ENCODE measurements at regions not wholly inside any gene's neighbourhood (a gene's known extent, or its start where the extent isn't known, plus 50 kb on each side); places are given as distances from the start of the nearest gene placed in this dataset.
"Not testable (repeated sequence)": the region's sequence is repeated elsewhere in the genome, so short reads cannot be mapped to it uniquely, and the experiment has no call there.

DNA sequence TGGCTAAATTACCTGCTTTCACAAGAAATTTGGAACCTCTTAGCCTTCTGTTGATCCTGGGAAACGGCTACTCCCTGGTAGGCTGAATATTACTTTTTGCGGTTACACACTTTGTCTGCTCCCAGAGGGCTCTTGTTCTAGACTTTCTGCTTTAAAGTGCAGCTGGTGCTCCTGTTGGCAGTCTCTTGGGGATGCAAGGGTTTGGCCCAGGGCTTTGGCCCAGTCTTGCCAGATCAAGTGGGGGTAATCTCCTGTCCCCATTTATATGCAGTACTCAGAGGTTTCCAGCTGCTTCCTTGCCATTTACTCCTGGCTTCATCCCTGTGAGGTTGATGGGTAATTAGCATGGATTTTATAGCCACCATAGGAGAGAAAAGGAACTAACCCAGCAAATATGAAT lies 558.2 kb upstream of the MIS18BP1 start:
- no peak for DNase-seq

DNA sequence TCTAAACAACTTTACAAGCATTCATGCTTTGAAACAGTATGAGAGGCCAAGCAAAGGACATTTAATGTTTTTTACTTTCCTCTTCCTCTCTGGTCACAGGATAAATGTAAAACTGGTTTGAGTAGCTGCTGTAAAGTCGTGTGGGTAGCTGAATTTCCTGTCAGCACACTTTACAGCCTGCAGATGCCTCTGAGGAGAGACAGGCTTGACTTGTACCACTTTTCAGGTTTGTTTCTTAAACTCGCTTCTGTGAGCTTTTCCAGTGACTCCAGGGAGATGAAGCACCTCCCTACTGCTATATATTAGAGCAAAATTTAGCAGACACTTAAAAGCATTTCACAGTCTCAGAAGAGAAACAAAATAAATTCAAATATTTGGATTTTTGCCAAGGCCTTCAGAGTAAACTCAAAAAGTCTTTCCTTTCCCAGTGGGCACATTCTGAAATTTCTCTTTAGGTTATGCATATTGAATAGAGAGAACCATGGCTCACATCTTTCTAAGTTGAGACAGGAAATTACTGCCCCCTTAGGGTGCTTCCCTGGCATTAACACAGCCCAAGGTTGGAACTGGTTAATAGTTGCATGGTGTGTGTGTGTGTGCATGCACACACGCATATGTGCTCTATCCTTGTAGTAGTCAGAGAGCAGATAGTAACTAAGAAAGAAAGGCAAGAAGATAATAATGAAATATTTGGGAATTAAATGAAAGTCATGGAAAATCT lies 557.3 kb upstream of the MIS18BP1 start:
- no peak for DNase-seq

DNA sequence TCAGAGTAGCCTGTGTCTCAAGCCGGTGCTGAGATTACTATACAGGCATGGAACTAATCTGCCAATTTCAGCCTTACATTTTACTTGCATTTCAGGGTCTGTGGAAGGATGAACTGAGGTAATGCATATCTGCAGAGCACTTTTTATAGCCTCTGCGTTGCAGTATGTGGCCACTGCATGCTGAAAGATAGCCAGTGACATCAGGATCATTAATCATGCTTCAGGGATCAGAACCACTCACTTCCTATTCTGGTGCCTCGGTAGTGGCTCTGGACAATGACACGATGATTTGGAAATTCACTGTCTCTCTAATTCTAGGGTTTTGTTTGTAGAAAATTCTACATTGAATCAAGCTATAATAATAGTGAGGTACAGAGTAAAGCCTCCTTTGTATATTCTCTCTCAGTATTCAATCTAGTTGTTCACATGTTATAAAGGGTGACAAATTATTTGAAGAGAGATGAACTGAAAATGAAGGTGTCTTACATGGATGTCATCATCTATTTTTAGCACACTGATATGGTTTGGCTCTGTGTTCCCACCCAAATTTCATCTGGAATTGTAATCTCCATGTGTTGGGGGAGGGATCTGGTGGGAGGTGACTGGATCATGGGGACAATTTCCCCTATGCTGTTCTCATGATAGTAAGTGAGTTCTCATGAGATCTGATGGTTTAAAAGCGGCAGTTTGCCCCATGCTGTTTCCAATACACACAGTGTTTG lies 554.3 kb upstream of the MIS18BP1 start:
- no peak for DNase-seq

DNA sequence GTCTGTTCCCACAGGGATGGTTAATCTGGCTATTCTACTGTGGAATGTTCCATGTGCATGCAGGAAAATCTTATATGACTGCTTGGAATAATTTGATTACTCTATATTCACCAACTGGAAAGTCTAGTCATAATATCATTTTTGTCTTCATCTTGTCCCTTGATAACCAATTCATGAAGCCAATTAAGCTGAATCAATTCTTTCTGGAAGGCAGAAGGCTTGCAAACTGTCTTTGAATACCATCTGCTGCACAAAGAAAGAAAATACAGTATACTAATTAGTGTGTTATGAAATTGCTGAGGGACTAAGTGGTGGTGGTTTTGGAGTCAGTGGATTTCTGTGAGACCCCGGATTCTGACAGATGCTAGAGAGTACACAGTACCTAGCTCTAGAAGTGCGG lies 546.5 kb upstream of the MIS18BP1 start:
- no peak for DNase-seq

DNA sequence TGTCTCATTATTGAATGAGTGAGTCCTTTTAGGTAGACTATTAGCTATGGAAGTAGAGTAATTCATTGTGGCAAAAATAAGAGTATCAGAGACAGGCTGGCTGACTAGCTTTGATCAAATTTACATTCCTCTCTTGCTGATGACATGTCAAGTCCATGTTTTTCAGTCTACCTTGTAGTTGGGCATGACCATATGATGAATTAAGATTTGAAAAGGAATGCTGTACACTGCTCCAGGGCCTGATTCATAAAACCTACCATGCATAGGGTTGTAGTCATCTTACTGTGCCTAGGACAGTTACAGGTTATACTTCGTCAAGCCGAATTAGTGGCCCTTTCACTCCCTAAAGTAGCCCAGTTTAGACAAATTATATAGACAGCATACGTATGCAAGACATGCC lies 545.7 kb upstream of the MIS18BP1 start:
- no peak for DNase-seq

DNA sequence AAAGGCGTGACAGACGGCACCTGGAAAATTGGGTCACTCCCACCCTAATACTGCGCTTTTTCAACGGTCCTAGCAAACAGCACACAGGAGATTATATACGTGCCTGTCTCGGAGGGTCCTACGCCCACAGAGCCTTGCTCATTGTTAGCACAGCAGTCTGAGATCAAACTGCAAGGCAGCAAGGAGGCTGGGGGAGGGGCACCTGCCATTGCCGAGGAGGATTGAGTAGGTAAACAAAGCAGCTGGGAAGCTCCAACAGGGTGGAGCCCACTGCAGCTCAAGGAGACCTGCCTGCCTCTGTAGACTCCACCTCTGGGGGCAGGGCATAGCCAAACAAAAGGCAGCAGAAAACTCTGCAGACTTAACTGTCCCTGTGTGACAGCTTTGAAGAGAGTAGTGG lies 543.0 kb upstream of the MIS18BP1 start:
- DNase-seq, result not testable (repeated sequence)

DNA sequence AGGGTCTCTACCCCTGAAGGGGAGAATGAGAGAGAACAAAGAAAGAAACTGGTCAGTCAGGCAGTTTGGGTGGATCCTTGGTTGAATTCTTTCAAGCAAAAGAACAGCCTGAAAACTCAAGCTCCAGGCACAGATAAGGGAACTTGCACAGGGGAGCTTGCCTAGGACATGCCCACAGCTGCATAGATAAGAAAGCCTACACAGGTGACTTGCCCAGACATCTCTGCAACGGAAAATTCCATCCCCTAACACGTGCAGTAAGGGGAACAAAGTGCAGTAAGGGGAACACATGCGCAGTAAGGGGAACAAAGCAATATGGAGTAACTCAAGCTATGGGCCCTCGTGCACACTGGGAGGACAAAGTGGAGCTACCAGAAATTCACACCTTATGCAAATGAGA lies 540.1 kb upstream of the MIS18BP1 start:
- DNase-seq, result no peak

DNA sequence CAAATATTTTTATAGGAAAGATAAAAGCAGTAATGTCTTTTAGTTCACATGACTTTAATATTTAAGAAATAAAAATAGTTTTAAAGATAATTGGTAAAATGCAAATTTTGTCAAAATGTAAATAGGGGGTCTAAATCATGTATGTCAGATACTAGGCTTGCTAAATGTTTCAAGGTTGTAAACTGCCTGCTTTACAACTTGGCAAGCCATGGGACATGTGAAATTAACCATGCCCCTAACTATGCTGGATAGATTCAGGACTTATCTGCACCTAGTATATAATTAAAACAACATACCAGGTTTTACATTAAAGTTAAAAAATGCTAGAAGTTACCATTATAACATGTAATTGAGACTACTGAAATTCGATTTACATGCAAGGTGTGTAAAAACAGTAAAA lies 537.3 kb upstream of the MIS18BP1 start:
- DNase-seq, result no peak

DNA sequence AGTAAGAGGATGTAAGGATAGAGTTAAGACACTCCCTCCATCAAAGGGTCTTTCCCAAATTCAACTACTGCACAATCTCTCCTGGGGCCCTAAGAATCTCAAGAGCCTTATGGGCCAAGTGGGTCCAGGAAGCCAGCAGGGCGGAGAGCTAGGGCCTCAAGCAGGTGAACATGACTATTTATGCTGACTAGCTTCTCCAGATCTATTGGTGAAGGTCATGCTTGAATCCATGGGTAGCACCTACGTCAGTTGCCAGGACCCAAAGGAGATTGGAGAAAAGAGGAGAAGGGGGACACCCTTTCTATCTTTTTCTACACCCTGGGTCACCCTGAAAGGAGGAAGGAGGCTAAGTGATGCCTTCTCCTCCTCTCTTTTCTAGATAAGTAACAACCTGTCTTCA lies 534.2 kb upstream of the MIS18BP1 start:
- DNase-seq, result no peak

DNA sequence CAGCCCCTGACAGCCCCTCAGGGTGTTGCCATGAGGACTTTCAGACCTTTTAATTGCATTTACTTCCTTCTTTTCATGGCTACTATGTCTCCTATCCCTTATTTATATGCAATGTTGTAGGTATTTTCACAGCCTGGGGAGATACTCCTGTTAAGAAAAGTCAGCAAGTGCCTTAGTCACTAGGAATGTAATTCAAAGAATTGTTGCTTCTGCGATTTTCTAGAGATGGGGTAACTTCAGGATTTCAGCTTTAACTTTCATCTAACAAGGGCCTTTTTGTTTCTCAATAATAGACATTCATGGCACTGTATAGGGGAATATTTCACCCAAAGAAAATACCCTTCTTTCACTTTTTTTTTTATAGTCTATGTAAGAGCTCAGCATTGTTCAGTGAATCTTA lies 533.3 kb upstream of the MIS18BP1 start:
- no peak for DNase-seq

DNA sequence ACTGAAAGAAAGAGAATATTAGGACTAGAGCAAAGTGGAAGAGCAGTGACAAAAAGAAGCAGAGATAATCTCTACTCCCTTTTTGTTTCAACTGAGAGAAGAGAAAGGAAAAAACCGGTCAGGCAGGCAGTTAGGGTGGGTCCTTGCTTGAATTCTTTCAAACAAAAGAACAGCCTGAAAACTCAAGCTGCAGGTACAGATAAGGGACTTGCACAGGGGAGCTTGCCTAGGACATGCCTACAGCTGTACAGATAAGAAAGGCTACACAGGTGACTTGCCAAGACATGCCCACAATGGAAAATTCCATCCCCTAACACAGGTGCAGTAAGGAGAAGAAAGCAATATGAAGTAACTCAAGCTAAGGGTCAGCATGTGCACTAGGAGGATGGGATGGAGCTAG lies 532.2 kb upstream of the MIS18BP1 start:
- DNase-seq, result no peak

DNA sequence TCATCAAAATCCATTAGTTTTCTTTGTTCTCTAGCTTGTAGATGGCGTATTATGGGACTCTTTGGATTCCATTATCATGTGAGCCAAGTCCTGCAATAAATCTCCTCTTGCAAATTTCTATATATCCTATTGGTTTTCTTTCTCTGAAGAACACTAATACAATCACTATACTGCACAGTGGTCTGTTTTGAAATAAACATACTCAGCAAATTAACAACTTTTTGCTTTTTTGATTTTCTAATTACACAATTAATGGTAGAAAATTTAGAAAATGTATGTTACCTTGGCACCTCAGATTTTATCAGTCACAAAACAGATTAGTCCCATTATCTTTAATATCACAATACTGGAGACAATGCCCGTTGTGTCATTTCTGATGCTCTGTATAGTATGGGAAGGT lies 513.2 kb upstream of the MIS18BP1 start:
- DNase-seq, result no peak

DNA sequence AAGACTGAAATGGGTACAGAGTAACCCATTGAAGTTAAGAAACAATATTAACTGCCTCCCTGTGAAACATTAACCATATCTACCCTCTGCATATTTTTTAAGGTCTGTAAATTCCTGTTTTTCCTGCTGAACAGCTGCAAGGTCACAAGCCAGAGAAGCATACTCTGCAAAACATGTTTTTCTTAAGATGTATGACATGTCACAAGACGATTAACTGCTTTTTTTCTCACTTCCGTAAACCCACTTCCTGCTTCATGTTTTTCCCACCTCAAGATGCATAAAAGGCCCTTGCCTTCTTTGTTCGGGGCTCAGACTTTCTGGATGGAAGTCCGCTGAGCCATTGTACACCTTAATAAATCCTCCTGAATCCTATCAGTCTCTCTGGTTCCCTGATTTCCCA lies 504.7 kb upstream of the MIS18BP1 start:
- no peak for DNase-seq

DNA sequence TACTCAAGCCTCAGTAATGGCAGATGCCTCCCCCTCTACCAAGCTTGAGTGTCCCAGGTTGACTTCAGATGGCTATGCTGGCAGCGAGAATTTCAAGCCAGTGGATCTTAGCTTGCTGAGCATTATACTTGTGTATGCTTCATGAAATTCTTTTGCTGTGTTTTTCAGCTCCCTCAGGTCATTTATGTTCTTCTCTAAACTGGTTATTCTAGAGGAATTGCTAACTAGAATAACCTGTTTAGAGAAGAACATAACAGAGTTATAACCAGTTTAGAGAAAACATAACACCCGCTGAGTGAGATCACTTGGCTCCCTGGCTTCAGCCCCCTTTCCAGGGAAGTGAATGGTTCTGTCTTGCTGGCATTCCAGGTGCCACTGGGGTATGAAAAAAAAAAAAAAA lies 503.4 kb upstream of the MIS18BP1 start:
- DNase-seq, result not testable (repeated sequence)

DNA sequence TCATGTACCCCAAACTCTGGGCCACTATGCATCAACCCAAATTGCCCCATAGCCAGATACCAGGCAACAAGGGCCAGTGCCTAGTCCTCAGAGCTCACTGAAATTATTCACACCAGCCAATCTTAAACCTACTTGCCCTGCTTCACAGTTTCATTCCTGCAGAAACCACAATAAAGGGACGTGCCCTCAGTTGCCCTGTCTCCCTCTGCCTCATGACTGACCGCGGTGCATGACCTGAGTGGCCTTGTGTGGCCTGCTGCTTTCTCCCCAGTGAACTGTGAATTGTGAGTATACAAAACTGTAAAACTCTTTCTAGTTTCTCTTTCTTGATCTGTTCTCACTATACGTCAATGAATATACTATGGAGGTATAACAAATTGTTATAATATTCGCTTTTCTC lies 490.9 kb upstream of the MIS18BP1 start:
- DNase-seq, result no peak

DNA sequence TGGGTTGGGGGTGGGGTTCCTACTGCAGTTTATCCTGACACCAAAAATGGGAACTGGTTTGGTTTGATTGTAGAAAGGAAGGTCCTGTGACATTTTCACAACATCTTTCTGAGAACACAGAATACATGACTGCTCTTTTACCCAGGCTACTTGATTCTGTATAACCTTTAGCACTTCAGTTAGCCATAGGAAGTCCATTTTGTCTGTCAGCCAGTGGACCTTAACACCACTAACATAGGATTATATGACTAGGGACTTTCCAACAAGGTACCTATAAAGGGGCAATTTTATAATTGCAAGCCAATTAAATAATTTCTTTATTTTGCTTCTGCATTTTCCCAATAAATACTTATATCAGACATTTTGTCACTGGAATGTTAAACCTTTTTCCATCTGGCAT lies 489.2 kb upstream of the MIS18BP1 start:
- no peak for DNase-seq

DNA sequence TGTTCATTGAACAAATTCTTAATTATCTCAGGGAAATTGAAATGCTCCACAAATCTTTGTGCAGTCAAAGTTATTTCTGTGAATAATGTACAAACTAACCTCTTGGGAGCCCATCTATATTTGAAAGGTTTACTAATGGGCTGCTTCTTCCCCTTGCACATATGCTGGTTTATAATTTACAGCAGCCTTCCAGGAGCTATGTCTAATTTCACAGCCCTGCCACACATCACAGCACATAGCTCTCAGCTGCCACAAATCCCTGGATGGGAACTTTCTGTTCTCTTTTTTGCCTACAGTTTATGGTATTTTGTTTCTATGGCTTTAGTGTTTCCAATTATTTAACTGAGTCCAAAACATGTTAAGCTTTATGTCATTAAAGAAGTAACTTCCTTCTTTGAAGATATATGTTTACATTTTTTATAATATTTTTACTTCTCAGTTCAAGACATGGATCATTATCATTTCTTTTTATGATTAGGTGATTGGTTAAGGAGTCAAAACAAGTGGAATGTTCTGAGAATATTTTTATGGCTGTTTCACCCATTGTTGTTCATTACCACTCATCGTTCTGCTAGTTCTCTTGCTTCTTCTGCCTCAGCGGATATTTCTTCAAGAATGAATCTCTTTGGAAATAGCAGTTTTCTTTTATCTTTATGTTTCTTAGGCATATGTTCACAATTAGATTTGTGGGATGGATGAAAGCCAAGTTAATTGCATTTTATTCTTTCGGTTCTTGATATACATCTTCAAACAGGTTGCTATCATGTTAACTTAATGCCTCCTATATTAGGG lies 475.6 kb upstream of the MIS18BP1 start:
- no peak for DNase-seq

DNA sequence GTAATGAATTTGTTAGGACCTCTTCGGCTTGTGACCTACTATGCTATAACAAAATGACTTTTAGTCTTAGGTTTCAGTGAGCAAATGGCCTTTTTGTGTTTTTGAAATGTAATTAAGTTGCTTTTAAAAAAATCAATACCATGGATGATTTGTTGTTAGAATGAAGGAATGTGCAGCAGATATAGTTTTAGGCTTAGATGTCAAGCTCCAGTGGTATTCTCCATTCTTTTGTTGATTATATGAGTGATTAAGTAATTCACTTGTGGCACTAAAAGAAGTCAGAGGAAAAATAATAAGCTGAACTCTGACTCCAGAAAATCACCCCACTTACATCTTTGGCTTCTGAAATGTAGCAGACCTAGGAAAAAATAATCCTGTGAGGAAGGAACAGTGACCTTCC lies 474.1 kb upstream of the MIS18BP1 start:
- DNase-seq, result no peak

DNA sequence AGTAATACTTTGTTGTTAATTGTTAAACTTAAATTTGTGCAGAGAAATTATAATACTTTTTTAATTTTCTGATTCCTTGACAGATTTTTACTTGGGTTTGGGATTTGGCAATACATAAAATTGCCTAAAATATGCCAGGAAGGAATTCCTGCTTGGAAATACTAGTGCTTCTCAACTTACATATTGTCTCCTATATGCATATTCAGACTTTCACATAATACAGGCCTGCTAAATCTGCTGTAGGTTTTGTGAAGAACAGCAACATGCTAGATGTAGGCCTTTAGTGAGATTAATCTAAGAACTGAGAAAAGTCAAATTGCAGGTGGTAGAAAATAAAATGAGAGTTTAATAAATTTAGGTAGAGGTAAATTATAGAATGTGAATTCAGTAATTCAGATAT lies 468.5 kb upstream of the MIS18BP1 start:
- no peak for DNase-seq

DNA sequence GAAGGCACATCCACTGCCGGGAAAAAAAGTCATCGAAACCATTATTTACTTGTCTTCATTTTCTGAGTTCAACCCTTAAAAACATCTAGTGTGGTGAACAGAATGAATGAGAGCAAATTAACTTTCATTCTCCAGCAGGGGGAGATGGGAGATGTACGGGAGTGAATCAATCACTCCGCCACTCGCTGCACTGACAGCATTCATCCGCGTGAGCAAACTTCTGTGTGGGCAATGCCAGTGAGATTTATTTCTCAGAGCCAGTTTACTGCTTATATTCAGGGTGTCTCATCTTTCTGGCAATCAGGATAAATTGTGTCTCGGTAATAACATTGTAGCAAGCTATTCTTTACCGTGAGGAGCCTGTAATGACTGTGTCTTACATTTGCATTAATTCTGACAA lies 463.6 kb upstream of the MIS18BP1 start:
- DNase-seq, result peak; percentile 22

DNA sequence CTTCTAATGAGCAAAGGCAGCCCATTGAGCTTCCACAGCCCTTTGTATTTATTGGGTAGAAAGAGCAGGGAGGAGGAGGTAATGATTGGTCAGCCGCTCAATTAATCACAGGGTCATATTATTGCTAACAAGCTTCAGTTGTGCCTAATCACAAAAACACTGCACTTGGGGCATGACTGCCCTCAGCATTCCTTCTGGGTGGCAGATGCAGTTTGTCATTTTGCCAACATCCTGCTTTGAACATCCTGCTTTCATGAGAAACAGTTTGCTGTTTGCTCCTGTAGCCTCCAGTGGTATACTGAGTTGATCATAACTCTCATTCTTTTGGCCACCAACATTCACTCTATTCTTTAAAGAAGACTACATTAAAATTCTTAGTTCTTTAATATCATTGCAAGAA lies 462.9 kb upstream of the MIS18BP1 start:
- no peak for DNase-seq

DNA sequence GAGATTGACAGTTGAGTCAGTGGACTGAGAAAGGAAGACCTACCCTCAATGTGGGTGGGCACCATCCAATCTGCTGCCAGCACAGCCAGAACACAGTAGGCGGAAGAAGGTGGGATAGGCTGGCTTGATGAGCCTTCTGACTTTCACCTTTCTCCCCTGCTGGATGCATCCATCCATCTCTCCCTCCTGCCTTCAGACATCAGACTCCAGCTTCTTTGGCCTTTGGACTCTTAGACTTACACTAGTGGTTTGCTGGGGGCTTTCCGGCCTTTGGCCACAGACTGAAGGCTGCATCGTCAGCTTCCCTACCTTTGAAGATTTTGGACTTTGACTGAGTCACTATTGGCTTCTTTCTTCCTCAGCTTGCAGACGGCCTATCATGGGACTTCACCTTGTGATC lies 456.5 kb upstream of the MIS18BP1 start:
- no peak for DNase-seq

DNA sequence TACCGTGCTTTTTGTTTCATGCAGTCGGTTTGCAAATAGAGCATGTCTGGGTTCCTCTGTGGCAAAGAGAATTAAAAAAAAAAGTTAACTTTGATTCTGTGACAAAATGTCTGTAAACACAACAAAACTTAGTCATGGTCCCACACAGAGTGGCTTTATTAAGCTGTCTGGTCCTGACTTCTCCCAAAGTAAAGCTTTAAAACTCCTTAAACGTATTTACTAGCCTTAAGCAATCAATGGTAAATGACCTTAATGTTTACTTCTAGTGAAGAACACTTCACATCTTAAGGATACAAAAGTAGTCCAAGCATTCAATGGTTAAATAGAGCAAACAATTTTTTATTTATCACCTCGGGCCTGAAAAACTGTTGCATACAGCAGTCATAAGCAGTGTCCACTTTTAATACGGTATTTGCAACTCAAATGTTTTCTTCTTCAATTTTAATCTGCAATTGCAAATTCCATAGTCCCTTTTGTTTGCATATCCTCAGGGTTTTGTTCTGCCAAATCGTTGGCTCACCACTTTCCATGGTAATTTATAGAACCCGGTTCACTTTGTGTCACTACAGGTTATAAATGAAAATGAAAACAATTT lies 453.0 kb upstream of the MIS18BP1 start:
- DNase-seq, result no peak

DNA sequence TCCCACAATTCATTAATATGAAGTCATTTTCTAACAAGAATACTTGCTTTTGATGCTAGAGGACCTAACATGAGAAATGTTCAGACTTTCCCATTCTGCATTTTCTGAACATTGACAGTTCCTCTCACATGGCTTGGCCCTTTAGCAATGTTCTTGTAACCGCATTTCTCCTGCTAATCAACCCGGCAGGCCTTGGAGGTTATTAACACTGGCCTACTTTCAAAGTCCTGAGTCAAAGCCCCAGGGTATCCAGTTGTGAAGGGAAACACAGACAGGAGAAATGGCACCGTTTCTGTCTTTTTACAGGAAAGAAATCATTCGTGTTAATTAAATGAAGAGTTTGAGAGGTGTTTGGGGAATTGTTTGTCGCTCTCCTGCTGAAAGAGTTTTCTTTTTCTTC lies 446.5 kb upstream of the MIS18BP1 start:
- DNase-seq, result no peak

All from COR-L47 (cell line).